GM12891 (cell line): ENCODE measurements at regions not wholly inside any gene's neighbourhood (a gene's known extent, or its start where the extent isn't known, plus 50 kb on each side); places are given as distances from the start of the nearest gene placed in this dataset.

Source experiments
- DNase-seq: peaks from one replicate; pipeline ENCODE4 v3.0.0; 2011; ENCODE audit warnings: low spot score; ENCODE audit not compliant: insufficient read length
- FAIRE-seq: peaks from 2 replicates; lab custom pipeline; 2011; peaks lifted over from hg19 to GRCh38; lab: Jason Lieb, UNC
- PAX5 ChIP-seq: IDR thresholded peaks from 2 replicates; pipeline ENCODE4 v1.6.1; 2011; ENCODE audit warnings: low read length, moderate library complexity, mild to moderate bottlenecking; ENCODE audit not compliant: insufficient read depth, severe bottlenecking
- POLR2A ChIP-seq: IDR thresholded peaks from 2 replicates; pipeline ENCODE4 v1.6.1; 2011; ENCODE audit warnings: low read depth, low read length, control low read depth
- POLR2AphosphoS5 ChIP-seq: IDR thresholded peaks from 2 replicates; pipeline ENCODE4 v1.6.1; 2011; ENCODE audit warnings: low read depth, low read length, control low read depth
- POU2F2 ChIP-seq: IDR thresholded peaks from 2 replicates; pipeline ENCODE4 v1.6.1; 2011; ENCODE audit warnings: low read depth, mild to moderate bottlenecking, control low read depth, low read length, moderate library complexity
- SPI1 ChIP-seq: IDR thresholded peaks from 2 replicates; pipeline ENCODE4 v1.6.1; 2011; ENCODE audit warnings: low read depth, low read length, control low read depth
- TAF1 ChIP-seq: IDR thresholded peaks from 2 replicates; pipeline ENCODE4 v1.6.1; 2011; ENCODE audit warnings: low read depth, low read length, control low read depth

GRCh38 chr2:66929632-66930338, 467.3 kb upstream of the ETAA1 start:
- FAIRE-seq (no peak), DNase-seq (no peak)
- TF ChIP-seq PAX5 (no peak), SPI1 (no peak), POLR2AphosphoS5 (no peak), POLR2A (no peak), TAF1 (no peak), POU2F2 (no peak)

GRCh38 chr2:66930339-66931220, 466.6 kb upstream of the ETAA1 start:
- DNase-seq (no peak), FAIRE-seq (no peak)
- TF ChIP-seq SPI1, result no peak
- no peak for TF ChIP-seq POU2F2
- TF ChIP-seq PAX5, result no peak
- no peak for TF ChIP-seq POLR2A
- TF ChIP-seq POLR2AphosphoS5, result no peak
- TF ChIP-seq TAF1, result no peak

GRCh38 chr2:66938471-66938967, 458.6 kb upstream of the ETAA1 start:
- no peak for DNase-seq
- FAIRE-seq, result no peak
- TF ChIP-seq SPI1 (no peak), POLR2A (no peak), TAF1 (no peak), POU2F2 (no peak), PAX5 (no peak), POLR2AphosphoS5 (no peak)

GRCh38 chr2:66940080-66940479, 457.1 kb upstream of the ETAA1 start:
- FAIRE-seq (no peak), DNase-seq (no peak)
- no peak for TF ChIP-seq SPI1
- TF ChIP-seq POU2F2, result no peak
- TF ChIP-seq PAX5, result no peak
- no peak for TF ChIP-seq POLR2AphosphoS5
- no peak for TF ChIP-seq POLR2A
- TF ChIP-seq TAF1, result no peak

- TF ChIP-seq TAF1 (no peak), POLR2A (no peak), POLR2AphosphoS5 (no peak), PAX5 (no peak)
- FAIRE-seq (no peak), DNase-seq (no peak)
These were observed 448.9 kb upstream of the ETAA1 start for GRCh38 chr2:66948234-66948633.

GRCh38 chr2:66957198-66957597, 439.9 kb upstream of the ETAA1 start:
- no peak for DNase-seq
- no peak for TF ChIP-seq TAF1
- TF ChIP-seq POLR2A, result no peak
- no peak for TF ChIP-seq PAX5
- TF ChIP-seq POU2F2, result no peak
- FAIRE-seq, result no peak

- FAIRE-seq (no peak), DNase-seq (no peak)
- TF ChIP-seq TAF1 (no peak), POLR2A (no peak), SPI1 (no peak), POU2F2 (no peak), PAX5 (no peak), POLR2AphosphoS5 (no peak)
These were observed 439.5 kb upstream of the ETAA1 start for GRCh38 chr2:66957677-66958076.

- FAIRE-seq (no peak), DNase-seq (no peak)
- TF ChIP-seq POLR2AphosphoS5 (no peak), TAF1 (no peak), SPI1 (no peak), POLR2A (no peak), PAX5 (no peak), POU2F2 (no peak)
These were observed 437.0 kb upstream of the ETAA1 start for GRCh38 chr2:66960161-66960560.

- no peak for DNase-seq
These were observed 434.4 kb upstream of the ETAA1 start for GRCh38 chr2:66962716-66963115.

More at GRCh38 chr2:66962716-66963115, 434.4 kb upstream of the ETAA1 start:
- FAIRE-seq, result no peak
- TF ChIP-seq TAF1, result no peak
- TF ChIP-seq PAX5, result no peak
- TF ChIP-seq POU2F2, result no peak
- TF ChIP-seq POLR2AphosphoS5, result no peak
- no peak for TF ChIP-seq SPI1
- no peak for TF ChIP-seq POLR2A
